Smooth muscle cell of the brain vasculature (primary cell): ENCODE measurements at regions not wholly inside any gene's neighbourhood (a gene's known extent, or its start where the extent isn't known, plus 50 kb on each side); places are given as distances from the start of the nearest gene placed in this dataset.
"Not testable (repeated sequence)": the region's sequence is repeated elsewhere in the genome, so short reads cannot be mapped to it uniquely, and the experiment has no call there.

Experiments
- DNase-seq: peaks from one replicate; pipeline ENCODE4 v3.0.0-alpha.2; 2012; ENCODE audit warnings: low read depth, low spot score

GRCh38 chr13:73173279-73173811 lies 114.5 kb downstream of the KLF5 start:
- no peak for DNase-seq

GRCh38 chr13:73171926-73172325 lies 113.1 kb downstream of the KLF5 start:
- DNase-seq: no peak

- no peak for DNase-seq
Measured at GRCh38 chr13:73171271-73171682, 112.5 kb downstream of the KLF5 start.

- no peak for DNase-seq
Measured at GRCh38 chr13:73169971-73170370, 111.2 kb downstream of the KLF5 start.

GRCh38 chr13:73168953-73169401 lies 110.2 kb downstream of the KLF5 start:
- no peak for DNase-seq

- no peak for DNase-seq
Measured at GRCh38 chr13:73168226-73168952, 109.6 kb downstream of the KLF5 start.

GRCh38 chr13:73167028-73167820 lies 108.4 kb downstream of the KLF5 start:
- DNase-seq: no peak

GRCh38 chr13:73166204-73166603 lies 107.4 kb downstream of the KLF5 start:
- DNase-seq: no peak

- no peak for DNase-seq
Measured at GRCh38 chr13:73162912-73163911, 104.4 kb downstream of the KLF5 start.

GRCh38 chr13:73160371-73161031 lies 101.7 kb downstream of the KLF5 start:
- DNase-seq: not testable (repeated sequence)

- no peak for DNase-seq
Measured at GRCh38 chr13:73158851-73159250, 100.0 kb downstream of the KLF5 start.

GRCh38 chr13:73157031-73157430 lies 98.2 kb downstream of the KLF5 start:
- no peak for DNase-seq

GRCh38 chr13:73146707-73147106 lies 87.9 kb downstream of the KLF5 start:
- DNase-seq: no peak

GRCh38 chr13:73142071-73142470 lies 83.3 kb downstream of the KLF5 start:
- no peak for DNase-seq

GRCh38 chr13:73141292-73141771 lies 82.5 kb downstream of the KLF5 start:
- DNase-seq: no peak

- no peak for DNase-seq
Measured at GRCh38 chr13:73140801-73141200, 82.0 kb downstream of the KLF5 start.

- no peak for DNase-seq
Measured at GRCh38 chr13:73138638-73139491, 80.1 kb downstream of the KLF5 start.

GRCh38 chr13:73138276-73138637 lies 79.5 kb downstream of the KLF5 start:
- no peak for DNase-seq

GRCh38 chr13:73136776-73137175 lies 78.0 kb downstream of the KLF5 start:
- no peak for DNase-seq

- no peak for DNase-seq
Measured at GRCh38 chr13:73133531-73133930, 74.7 kb downstream of the KLF5 start.
